ENCODE measurements at regions not wholly inside any gene's neighbourhood (a gene's known extent, or its start where the extent isn't known, plus 50 kb on each side); places are given as distances from the start of the nearest gene placed in this dataset.

DNA sequence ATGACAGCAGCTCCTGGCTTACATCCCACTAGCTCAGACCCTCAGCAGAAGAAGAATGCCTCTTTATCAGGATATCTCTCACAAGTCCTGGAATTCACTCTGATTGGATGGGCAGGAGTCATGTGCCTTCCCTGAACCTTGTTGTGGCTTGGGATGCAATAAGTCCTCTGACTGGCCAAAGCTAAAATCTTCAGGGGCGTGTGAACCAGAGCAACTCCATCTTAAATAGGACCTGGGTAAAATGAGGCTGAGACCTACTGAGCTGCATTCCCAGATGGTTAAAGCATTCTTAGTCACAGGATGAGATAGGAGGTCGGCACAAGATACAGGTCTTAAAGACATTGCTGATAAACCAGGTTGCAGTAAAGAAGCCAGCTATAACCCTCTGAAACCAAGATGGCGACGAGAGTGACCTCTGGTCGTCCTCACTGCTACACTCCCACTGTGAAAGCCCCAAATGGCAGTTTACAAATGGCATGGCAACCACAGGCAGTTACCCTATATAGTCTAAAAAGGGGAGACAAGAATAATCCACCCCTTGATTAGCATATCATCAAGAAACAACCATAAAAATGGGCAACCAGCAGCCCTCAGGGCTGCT, 60.4 kb upstream of the FICD start:
- no peak for DNase-seq (ENCODE audit: low read depth)
- no peak overlapping the region for H3K4me3 ChIP-seq (ENCODE audit: low read depth, low read length)
- TF ChIP-seq, protein P1, sequence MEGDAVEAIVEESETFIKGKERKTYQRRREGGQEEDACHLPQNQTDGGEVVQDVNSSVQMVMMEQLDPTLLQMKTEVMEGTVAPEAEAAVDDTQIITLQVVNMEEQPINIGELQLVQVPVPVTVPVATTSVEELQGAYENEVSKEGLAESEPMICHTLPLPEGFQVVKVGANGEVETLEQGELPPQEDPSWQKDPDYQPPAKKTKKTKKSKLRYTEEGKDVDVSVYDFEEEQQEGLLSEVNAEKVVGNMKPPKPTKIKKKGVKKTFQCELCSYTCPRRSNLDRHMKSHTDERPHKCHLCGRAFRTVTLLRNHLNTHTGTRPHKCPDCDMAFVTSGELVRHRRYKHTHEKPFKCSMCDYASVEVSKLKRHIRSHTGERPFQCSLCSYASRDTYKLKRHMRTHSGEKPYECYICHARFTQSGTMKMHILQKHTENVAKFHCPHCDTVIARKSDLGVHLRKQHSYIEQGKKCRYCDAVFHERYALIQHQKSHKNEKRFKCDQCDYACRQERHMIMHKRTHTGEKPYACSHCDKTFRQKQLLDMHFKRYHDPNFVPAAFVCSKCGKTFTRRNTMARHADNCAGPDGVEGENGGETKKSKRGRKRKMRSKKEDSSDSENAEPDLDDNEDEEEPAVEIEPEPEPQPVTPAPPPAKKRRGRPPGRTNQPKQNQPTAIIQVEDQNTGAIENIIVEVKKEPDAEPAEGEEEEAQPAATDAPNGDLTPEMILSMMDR (IDR thresholded peaks at IDR 0.05; ENCODE audit: insufficient read depth, low read depth, low read length, missing control alignments), result no peak

- no peak for DNase-seq (ENCODE audit: low read depth)
- H3K4me3 ChIP-seq (ENCODE audit: low read depth, low read length), result no peak overlapping the region
- TF ChIP-seq, protein P1 (IDR thresholded peaks at IDR 0.05; ENCODE audit: insufficient read depth, low read depth, low read length, missing control alignments), result no peak
Observed at GRCh38 chr12:108449478-108449877, 65.6 kb upstream of the FICD start.

- no peak for DNase-seq (ENCODE audit: low read depth)
- TF ChIP-seq, protein P1 (IDR thresholded peaks at IDR 0.05; ENCODE audit: insufficient read depth, low read depth, low read length, missing control alignments), result no peak
- H3K4me3 ChIP-seq (ENCODE audit: low read depth, low read length), result no peak overlapping the region
Observed at GRCh38 chr12:108448246-108448645, 66.8 kb upstream of the FICD start.

GRCh38 chr12:108447168-108447832, 67.8 kb upstream of the FICD start:
- H3K4me3 ChIP-seq (ENCODE audit: low read depth, low read length), result no peak overlapping the region
- TF ChIP-seq, protein P1 (IDR thresholded peaks at IDR 0.05; ENCODE audit: insufficient read depth, low read depth, low read length, missing control alignments), result no peak
- no peak for DNase-seq (ENCODE audit: low read depth)

GRCh38 chr12:108446766-108447165, 68.3 kb upstream of the FICD start:
- DNase-seq (ENCODE audit: low read depth), result peak; percentile 16

GRCh38 chr12:108442910-108443309, 72.2 kb upstream of the FICD start:
- TF ChIP-seq, protein P1 (IDR thresholded peaks at IDR 0.05; ENCODE audit: insufficient read depth, low read depth, low read length, missing control alignments), result no peak
- DNase-seq (ENCODE audit: low read depth), result no peak
- H3K4me3 ChIP-seq (ENCODE audit: low read depth, low read length), result no peak overlapping the region

More at GRCh38 chr12:108446766-108447165, 68.3 kb upstream of the FICD start:
- TF ChIP-seq, protein P1 (IDR thresholded peaks at IDR 0.05; ENCODE audit: insufficient read depth, low read depth, low read length, missing control alignments), result no peak
- no peak overlapping the region for H3K4me3 ChIP-seq (ENCODE audit: low read depth, low read length)
